HG02981 (cell line): ENCODE measurements at regions not wholly inside any gene's neighbourhood (a gene's known extent, or its start where the extent isn't known, plus 50 kb on each side); places are given as distances from the start of the nearest gene placed in this dataset.

ENCODE experiments used
- ATAC-seq: cut with Tn5 transposase; IDR thresholded peaks from one replicate; pipeline ENCODE4 v1.9.1; 2021; ENCODE audit warnings: mild to moderate bottlenecking, moderate library complexity; ENCODE audit not compliant: unreplicated experiment

- ATAC-seq, result no peak
Observed at GRCh38 chr21:15149600-15150224, 84.9 kb upstream of the NRIP1 start.

GRCh38 chr21:15151385-15152103 is 86.7 kb upstream of the NRIP1 start:
- no peak for ATAC-seq

- ATAC-seq, result no peak
Observed at GRCh38 chr21:15152591-15152990, 87.8 kb upstream of the NRIP1 start.

- ATAC-seq, result peak; percentile 80
Observed at GRCh38 chr21:15159382-15160020, 94.7 kb upstream of the NRIP1 start.

GRCh38 chr21:15160136-15160535 is 95.3 kb upstream of the NRIP1 start:
- no peak for ATAC-seq

- ATAC-seq, result no peak
Observed at GRCh38 chr21:15162921-15163320, 98.1 kb upstream of the NRIP1 start.

- no peak for ATAC-seq
Observed at GRCh38 chr21:15164273-15164672, 99.5 kb upstream of the NRIP1 start.

DNA sequence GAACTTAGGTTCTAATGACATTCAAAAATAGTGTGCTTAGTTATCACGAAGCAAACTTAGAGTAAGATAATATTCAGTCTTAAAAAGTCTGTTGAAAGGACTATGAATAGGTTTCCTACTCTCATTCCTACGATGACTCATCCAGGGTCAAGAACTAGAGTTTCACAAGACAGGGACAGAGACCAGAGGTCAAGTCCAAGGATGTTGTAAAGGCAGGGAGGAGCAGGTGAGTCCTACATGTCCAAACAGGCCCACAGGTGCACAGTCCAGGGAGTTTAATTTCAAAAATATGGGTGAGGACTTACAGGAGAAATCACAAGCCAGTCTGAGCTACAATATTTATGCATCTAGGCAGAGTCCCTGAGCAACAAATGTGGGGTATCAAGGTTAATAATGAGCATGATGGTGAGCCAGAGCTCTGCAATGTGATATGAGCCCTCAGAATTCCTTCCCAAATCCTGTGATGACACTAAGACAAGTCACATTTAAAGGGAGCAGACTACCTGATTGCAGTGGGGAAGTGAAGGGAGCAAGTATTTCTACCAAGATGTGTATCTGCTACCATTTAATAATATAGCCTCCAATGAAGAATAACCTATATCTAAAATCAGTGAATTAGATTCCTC is 100.0 kb upstream of the NRIP1 start:
- no peak for ATAC-seq

- ATAC-seq, result no peak
Observed at GRCh38 chr21:15170614-15171013, 105.8 kb upstream of the NRIP1 start.

GRCh38 chr21:15171546-15171945 is 106.7 kb upstream of the NRIP1 start:
- ATAC-seq, result no peak

DNA sequence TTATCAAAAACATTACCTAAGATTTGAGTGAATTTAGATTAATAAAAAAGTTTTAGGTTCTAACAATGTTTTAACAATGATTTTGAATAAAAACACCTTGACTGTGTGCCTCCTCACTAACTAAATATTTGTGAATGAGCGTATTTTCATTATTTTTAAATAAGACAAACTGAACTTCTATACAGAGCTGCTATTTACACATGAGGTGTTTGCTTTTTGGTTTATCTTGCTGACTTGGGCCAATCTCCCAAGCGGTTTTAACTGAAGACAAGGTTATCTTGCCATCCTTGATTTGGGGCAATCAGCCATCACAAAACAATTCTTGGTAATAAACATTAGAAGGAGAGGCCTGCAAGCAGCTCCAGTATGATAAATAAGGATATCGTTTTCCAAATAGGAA is 108.2 kb upstream of the NRIP1 start:
- ATAC-seq, result no peak

DNA sequence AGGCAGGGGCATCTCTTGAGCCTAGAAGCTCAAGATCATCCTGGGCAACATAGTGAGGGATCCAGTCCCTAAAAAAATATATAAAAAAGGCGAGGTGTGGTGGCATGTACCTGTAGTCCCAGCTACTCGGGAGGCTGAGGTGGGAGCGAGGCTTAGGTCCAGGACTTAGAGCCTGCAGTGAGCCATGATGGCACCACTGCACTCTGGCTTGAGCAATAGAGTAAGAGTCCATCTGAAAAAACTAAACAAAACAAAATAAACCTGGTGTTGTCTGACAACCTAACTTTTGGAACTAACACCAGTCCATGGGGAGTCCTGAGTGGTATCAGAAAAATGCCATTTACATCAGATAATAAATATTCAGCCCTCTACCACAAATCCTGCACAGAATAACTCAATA is 110.1 kb upstream of the NRIP1 start:
- ATAC-seq, result no peak

- no peak for ATAC-seq
Observed at GRCh38 chr21:15182731-15183130, 117.9 kb upstream of the NRIP1 start.

GRCh38 chr21:15183813-15184257 is 119.0 kb upstream of the NRIP1 start:
- ATAC-seq, result no peak

- no peak for ATAC-seq
Observed at GRCh38 chr21:15190412-15190811, 125.6 kb upstream of the NRIP1 start.

GRCh38 chr21:15190837-15191236 is 126.0 kb upstream of the NRIP1 start:
- no peak for ATAC-seq

GRCh38 chr21:15191342-15191741 is 126.5 kb upstream of the NRIP1 start:
- ATAC-seq, result no peak

DNA sequence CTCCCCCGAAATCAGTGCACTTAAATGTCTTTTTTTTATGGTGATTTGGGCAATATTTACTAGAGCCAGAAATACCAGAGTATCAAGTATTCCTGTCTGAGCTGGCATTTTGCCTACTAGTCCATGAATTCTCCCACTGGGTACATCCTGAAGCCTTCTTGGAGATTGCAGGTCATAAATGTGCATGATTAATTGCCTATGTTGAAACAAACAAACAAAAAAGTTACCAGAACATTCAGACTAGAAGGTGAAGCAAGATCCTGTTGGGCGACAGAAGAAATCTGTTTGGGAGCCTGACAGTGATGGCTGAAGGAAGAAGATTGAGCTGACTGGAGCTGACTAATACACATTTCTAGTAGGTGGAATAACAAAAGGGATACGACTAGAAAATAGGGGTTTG is 127.4 kb upstream of the NRIP1 start:
- no peak for ATAC-seq

- no peak for ATAC-seq
Observed at GRCh38 chr21:15193937-15194336, 129.1 kb upstream of the NRIP1 start.

DNA sequence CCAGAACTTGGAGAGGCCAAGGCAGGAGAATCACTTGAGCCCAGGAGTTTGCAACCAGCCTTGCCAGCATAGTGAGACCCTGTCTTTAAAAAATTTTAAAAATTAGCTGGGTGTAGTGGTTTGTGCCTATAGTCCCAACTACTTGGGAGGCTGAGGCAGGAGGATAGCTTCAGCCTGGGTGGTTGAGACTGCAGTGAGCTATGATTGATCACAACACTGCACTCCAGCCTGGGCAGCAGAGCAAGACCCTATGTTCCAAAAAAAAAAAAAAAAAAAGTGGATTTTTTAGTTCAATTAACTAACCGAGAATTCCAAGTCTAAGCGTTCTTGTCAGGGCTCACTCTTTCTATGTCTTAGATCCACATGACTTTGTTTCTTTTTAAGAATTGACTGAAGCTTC is 130.3 kb upstream of the NRIP1 start:
- no peak for ATAC-seq

GRCh38 chr21:15195768-15196167 is 131.0 kb upstream of the NRIP1 start:
- no peak for ATAC-seq

- no peak for ATAC-seq
Observed at GRCh38 chr21:15197696-15198095, 132.9 kb upstream of the NRIP1 start.
